Adrenal gland (tissue), 5 donors: ENCODE measurements at regions not wholly inside any gene's neighbourhood (a gene's known extent, or its start where the extent isn't known, plus 50 kb on each side); places are given as distances from the start of the nearest gene placed in this dataset.

Experiments used
- POLR2A ChIP-seq, 2 donors: fragments of 450-650 bp; IDR thresholded peaks; one replicate each; pipeline ENCODE4 v1.6.1; 2017; ENCODE audit warnings: antibody characterized with exemption in 2 of 2, mild to moderate bottlenecking in 2 of 2, moderate library complexity in 1 of 2
- TF ChIP-seq, protein P1 (sequence below), 6 experiments: fragments of 450-650 bp in 4 of 6; fragments of 200-600 bp in 2 of 6; sonication (generic) in 1 of 6; IDR thresholded peaks; 1 replicate in 5 of 6; 2 replicates in 1 of 6; pipeline versions ENCODE4 v1.5.1 to v1.8.0; 2016 to 2021; ENCODE audit warnings: antibody characterized with exemption in 6 of 6, mild to moderate bottlenecking in 2 of 6, moderate library complexity in 1 of 6
- donor health status: DM: no; HTN: no; CAD: no.

DNA sequence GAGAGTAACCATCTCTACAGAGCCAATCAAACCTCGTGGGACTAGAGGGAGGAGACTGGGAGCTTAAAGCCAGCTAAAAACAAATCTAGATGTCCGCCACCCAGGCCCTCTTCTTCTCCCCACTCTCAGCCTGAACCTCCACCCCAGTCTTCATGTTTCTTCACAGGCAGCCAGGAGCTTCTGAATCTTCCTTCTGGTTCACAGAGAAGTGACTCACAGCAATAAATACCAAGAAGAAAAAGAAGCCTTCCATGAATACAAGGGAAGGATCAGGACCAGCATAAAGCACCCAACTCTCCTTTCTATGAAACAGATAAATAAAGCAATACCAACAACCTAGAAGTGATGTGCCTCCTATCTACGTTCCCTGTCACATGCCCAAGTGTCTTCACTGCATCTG lies 103.3 kb upstream of the SLIT3 start:
- TF ChIP-seq, protein P1, sequence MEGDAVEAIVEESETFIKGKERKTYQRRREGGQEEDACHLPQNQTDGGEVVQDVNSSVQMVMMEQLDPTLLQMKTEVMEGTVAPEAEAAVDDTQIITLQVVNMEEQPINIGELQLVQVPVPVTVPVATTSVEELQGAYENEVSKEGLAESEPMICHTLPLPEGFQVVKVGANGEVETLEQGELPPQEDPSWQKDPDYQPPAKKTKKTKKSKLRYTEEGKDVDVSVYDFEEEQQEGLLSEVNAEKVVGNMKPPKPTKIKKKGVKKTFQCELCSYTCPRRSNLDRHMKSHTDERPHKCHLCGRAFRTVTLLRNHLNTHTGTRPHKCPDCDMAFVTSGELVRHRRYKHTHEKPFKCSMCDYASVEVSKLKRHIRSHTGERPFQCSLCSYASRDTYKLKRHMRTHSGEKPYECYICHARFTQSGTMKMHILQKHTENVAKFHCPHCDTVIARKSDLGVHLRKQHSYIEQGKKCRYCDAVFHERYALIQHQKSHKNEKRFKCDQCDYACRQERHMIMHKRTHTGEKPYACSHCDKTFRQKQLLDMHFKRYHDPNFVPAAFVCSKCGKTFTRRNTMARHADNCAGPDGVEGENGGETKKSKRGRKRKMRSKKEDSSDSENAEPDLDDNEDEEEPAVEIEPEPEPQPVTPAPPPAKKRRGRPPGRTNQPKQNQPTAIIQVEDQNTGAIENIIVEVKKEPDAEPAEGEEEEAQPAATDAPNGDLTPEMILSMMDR (IDR thresholded peaks at IDR 0.05), result no peak
- no peak for TF ChIP-seq POLR2A (IDR thresholded peaks at IDR 0.05)
